GM19463 (cell line): ENCODE measurements at regions not wholly inside any gene's neighbourhood (a gene's known extent, or its start where the extent isn't known, plus 50 kb on each side); places are given as distances from the start of the nearest gene placed in this dataset.

Source experiments
- ATAC-seq: cut with Tn5 transposase; IDR thresholded peaks from one replicate; pipeline ENCODE4 v1.9.1; 2021; ENCODE audit warnings: mild to moderate bottlenecking, moderate library complexity; ENCODE audit not compliant: unreplicated experiment

GRCh38 chr15:100781961-100782530, 97.6 kb upstream of the ALDH1A3 start:
- ATAC-seq, result no peak

GRCh38 chr15:100783291-100783690, 96.3 kb upstream of the ALDH1A3 start:
- ATAC-seq, result no peak

GRCh38 chr15:100783760-100784492, 95.7 kb upstream of the ALDH1A3 start:
- no peak for ATAC-seq

DNA sequence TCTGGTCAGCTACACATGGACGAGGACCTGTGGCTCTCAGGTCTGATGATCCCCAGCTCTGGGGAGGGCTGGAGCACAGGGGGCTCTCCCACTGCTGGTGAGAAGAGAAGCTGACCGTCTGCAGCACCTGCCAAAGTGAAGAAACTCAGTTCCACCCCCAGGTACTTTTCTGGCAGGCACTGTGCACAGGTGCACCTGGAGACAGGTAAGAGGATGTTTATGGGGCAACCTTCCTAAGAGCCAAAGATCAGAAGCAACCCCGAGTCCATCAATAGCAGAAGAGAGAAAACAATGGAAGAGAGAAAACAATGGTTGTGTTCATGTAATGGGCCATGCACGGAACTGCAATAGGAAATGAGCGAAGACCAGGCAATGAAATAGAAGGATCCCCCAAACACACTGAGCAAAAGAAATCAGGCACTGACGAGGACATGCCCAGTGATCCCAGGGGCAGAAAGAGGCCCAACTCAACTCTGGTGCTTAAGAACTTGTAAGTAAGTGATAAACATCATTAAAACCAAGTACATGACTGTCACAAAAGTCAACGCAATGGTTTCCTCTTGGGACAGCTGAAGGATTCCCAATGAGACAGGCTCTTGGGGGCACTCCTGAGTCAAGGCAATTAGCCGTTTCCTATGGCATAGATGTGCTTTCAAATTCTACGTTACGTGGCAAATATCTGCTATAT, 95.0 kb upstream of the ALDH1A3 start:
- no peak for ATAC-seq

- ATAC-seq, result peak; percentile 57
These were observed 94.2 kb upstream of the ALDH1A3 start for GRCh38 chr15:100785181-100786138.

DNA sequence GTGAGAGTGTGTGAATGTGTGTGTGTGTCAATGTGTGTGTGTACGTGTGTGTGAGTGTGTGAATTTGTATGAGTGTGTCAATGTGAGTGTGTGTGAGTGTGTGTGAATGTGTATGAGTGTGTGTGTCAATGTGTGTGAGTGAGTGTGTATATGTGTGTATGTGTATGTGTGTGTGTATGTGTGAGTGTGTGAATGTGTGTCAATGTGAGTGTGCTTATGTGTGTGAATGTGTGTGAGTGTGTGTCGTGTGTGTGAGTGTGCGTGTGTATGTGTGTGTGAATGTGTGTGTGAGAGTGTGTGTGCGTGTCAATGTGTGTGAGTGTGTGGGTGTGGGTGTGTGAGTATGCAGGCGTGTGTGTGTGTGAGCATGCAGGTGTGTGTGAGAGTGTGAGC, 93.5 kb upstream of the ALDH1A3 start:
- ATAC-seq, result no peak

- no peak for ATAC-seq
These were observed 92.6 kb upstream of the ALDH1A3 start for GRCh38 chr15:100786901-100787566.

DNA sequence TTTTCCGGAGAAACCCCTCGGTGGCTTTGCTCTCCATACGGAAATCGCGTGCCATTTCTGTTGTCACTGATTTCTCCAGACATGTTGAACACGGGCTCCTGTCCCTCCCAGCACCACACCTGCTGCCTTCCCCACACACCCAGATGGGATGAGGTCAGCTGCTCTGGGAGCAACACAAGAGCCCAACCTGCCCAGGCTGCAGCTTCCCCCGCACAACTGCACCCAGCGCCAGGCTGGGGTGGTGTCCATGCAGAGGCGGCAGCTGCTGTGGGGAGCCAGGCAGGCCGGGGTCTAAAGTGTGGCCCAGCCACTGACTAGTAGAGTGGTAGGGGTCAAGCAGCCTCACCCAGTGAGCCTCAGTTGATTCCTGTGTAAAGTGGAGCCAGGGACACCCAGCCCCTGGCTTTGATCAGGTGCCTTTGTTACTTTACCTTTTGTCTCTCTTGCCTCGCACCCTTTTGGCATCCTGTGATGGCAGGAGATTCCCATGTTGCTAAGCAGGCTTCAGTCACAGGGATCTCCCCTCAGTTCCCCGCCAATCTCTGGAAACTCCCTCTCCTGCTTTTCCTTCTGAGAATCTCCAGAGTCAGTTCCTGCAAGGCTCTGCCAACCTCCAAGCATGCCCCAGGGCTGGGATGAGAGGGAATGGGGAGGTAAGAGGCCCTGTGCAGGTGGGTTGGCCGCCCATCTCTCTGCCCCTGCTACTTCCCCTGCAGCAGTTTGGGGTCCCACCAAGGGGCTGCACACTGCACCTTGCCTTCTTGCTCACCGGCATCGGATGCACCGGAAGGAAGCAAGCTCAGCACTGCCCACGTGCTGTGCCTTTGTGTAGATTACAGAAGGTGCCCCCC, 91.8 kb upstream of the ALDH1A3 start:
- ATAC-seq, result no peak

DNA sequence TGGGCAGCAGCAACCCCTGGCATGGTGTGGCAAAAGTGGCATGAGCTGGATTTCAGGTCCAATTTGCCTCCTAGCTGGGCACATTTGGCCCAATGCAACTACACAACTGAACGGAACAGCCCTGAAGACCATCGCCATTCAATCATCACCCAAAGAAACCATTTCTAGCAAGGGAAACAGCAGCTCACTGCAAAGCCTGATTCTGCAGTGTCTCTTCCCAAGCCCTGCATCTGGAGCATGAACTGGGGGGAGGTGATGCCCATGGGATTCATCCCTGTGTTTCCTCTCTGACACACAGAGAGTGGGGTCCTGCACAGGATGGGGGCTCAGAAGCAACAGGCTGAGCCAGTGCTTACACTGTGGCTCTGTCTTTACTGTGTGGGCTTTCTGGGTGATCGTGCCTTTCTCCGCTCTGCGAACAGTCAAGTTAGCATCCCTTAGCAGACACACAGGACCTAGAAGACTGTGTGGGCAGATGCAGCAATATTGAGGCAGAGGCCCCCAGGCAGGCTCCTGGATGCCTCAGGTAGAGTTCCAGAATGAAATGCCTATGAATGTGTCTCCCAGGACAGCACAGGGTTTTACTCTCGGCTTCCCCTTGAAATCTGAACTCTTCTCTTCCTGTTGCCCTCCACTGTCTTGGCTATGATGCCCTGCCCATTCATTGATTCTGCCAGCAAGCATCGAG, 91.1 kb upstream of the ALDH1A3 start:
- ATAC-seq, result no peak

GRCh38 chr15:100790786-100791265, 88.8 kb upstream of the ALDH1A3 start:
- no peak for ATAC-seq

DNA sequence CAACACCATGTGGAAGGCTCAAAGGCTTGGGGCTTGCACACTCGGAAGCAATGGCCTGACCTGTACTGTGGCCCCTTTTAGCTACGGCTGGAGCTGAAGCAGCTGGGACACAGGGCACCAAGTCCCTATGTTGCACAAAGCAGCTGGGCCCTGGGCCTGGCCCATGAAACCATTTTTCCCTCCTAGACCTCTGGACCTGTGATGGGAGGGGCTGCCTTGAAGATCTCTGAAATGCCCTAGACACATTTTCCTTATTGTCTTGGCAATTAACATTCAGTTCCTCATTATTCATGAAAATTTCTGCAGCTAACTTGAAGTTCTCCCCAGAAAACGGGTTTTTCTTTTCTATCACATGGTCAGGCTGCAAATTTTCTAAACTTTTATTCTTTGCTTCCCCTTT, 85.6 kb upstream of the ALDH1A3 start:
- no peak for ATAC-seq

DNA sequence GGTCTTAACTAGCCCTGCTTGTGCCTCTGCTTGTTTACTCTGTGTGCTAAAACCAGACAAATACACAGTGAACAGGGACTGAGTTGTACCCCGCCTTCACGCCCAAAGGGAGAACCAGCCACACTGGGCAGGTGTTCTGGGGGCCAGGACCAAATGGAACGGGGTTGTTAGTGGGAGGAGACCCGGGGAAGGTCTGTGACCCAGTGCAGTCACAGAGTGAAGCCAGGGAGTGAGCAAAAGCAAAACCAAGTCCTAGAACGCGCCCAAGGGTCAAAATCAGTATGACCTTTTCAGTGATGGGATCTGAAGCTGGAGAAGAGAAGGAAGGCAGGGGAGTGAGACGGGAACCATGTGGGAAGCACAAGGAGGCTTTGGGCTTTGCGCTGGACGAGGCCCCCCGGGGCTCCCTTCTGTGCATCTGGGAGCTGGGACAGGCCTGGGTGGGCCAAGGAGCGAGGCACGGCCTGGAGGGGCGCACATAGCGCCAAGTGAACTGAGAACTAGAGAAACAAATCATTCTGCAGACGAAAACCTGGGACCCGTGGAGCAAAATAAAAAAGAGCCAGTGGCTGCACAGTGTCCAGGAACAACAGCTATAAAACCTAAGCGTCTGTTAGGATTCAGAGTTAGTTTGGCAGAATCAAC, 78.3 kb upstream of the ALDH1A3 start:
- no peak for ATAC-seq

GRCh38 chr15:100802421-100803170, 77.0 kb upstream of the ALDH1A3 start:
- no peak for ATAC-seq

DNA sequence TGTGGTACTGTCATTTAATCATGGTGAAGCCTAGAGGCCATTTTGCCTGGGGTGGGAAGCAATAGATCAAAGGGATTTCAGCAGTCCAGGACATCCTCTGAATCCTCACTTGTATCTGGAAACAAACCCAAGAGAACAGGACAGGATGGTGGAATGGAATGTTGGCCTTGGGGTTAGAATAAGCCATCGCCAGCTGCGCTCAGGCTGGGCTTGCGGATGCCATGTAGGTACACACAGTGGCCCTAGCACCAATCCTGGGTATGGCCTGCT, 76.5 kb upstream of the ALDH1A3 start:
- no peak for ATAC-seq

- no peak for ATAC-seq
These were observed 73.5 kb upstream of the ALDH1A3 start for GRCh38 chr15:100806157-100806556.

- no peak for ATAC-seq
These were observed 72.6 kb upstream of the ALDH1A3 start for GRCh38 chr15:100807028-100807427.

GRCh38 chr15:100808691-100809090, 70.9 kb upstream of the ALDH1A3 start:
- ATAC-seq, result no peak

GRCh38 chr15:100809151-100809550, 70.5 kb upstream of the ALDH1A3 start:
- ATAC-seq, result no peak
